ENCODE measurements at regions not wholly inside any gene's neighbourhood (a gene's known extent, or its start where the extent isn't known, plus 50 kb on each side); places are given as distances from the start of the nearest gene placed in this dataset.

GRCh38 chr11:87466223-87466622 is 428.5 kb downstream of the TMEM135 start:
- no peak overlapping the region for H2AFZ ChIP-seq
- Mint-ChIP-seq H3K4me3 (no peak overlapping the region), H3K27ac (no peak overlapping the region), H3K27me3 (ENCODE audit: insufficient read depth, low read depth, poor library complexity) (no peaks in the 10 kb centered on the region), H3K36me3 (ENCODE audit: low read depth) (no peaks in the 10 kb centered on the region), H3K4me1 (no peaks in the 10 kb centered on the region), H3K9me3 (no peaks in the 10 kb centered on the region)
- H3K4me3 ChIP-seq = no peak overlapping the region
- no peaks in the 10 kb centered on the region for H3K4me1 ChIP-seq (ENCODE audit: insufficient read depth)
- no peaks in the 10 kb centered on the region for H4K20me1 ChIP-seq (replicated peaks; ENCODE audit: insufficient read depth)
- DNase-seq (ENCODE audit: low spot score) (no peak), ATAC-seq (no peak)
- no peak overlapping the region for H3K4me2 ChIP-seq
- no peaks in the 10 kb centered on the region for H3K27me3 ChIP-seq (ENCODE audit: insufficient read depth)
- TF ChIP-seq EZH2phosphoT487 (IDR thresholded peaks at IDR 0.05; ENCODE audit: unreplicated experiment) (no peak), EZH2 (IDR thresholded peaks at IDR 0.05; ENCODE audit: low read depth, unreplicated experiment) (no peak), CREB1 (CRISPR knock-in tag; IDR thresholded peaks at IDR 0.05; ENCODE audit: low read depth) (no peak), CTCF (conservative IDR thresholded peaks at IDR 0.05; ENCODE audit: low read depth in 2 of 2) (no peak), POLR2AphosphoS5 (IDR thresholded peaks at IDR 0.05; ENCODE audit: low read depth) (no peak), ZNF114 (CRISPR knock-in tag; IDR thresholded peaks at IDR 0.05) (no peak), JUNB (IDR thresholded peaks at IDR 0.05; ENCODE audit: unreplicated experiment) (no peak), STAT1 (IDR thresholded peaks at IDR 0.05; ENCODE audit: unreplicated experiment) (no peak), ZNF331 (CRISPR knock-in tag; IDR thresholded peaks at IDR 0.05; ENCODE audit: low read depth) (no peak), ZNF462 (CRISPR knock-in tag; IDR thresholded peaks at IDR 0.05) (no peak), REST (IDR thresholded peaks at IDR 0.05; ENCODE audit: unreplicated experiment) (no peak), NANOG (IDR thresholded peaks at IDR 0.05; ENCODE audit: borderline replicate concordance) (no peak)
- TF ChIP-seq, protein P1, sequence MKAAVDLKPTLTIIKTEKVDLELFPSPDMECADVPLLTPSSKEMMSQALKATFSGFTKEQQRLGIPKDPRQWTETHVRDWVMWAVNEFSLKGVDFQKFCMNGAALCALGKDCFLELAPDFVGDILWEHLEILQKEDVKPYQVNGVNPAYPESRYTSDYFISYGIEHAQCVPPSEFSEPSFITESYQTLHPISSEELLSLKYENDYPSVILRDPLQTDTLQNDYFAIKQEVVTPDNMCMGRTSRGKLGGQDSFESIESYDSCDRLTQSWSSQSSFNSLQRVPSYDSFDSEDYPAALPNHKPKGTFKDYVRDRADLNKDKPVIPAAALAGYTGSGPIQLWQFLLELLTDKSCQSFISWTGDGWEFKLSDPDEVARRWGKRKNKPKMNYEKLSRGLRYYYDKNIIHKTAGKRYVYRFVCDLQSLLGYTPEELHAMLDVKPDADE (IDR thresholded peaks at IDR 0.05) = no peak
- H3K79me2 ChIP-seq (replicated peaks; ENCODE audit: insufficient read depth) = no peaks in the 10 kb centered on the region
- H3F3A ChIP-seq (replicated peaks; ENCODE audit: low read depth) = no peaks in the 10 kb centered on the region
- no peak overlapping the region for H3K27ac ChIP-seq (ENCODE audit: low read depth)
- no peaks in the 10 kb centered on the region for H3K36me3 ChIP-seq (ENCODE audit: insufficient read depth)
- 0 out of 2 replicates have a peak, but pooled peaks cover 2% of the 10 kb centered on the region for H3K9me2 ChIP-seq (ENCODE audit: insufficient read depth)

Data from GM23338 (cell line).